ENCODE measurements at regions not wholly inside any gene's neighbourhood (a gene's known extent, or its start where the extent isn't known, plus 50 kb on each side); places are given as distances from the start of the nearest gene placed in this dataset.

DNA sequence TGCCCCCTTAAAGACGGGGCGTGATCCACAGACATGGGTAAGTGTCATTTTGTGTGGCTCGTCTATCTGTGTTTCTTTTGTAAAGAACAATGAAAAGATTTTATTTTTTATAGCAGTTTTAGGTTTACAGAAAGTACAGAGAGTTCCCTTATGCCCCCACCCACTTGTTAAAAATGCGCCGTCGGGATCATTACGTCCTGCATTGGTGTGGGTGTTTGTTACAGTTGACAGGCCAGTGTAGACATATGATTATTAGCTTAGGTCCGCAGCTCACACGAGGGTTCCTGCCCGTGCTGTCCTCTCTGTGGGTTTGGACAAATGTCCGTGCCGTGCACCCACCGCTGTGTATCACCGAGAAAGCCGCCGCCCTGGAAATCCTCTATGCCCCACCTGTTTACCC is 50.5 kb downstream of the RGS12 start:
- Histone ChIP-seq H3K36me3 (replicated peaks; ENCODE audit: insufficient read depth, low read length) (no peaks in the 10 kb centered on the region), H3K79me2 (ENCODE audit: low read length) (no peaks in the 10 kb centered on the region), H3K9me2 (replicated peaks; ENCODE audit: insufficient read depth, low read length) (no peaks in the 10 kb centered on the region), H3K27ac (ENCODE audit: low read length) (no peak overlapping the region), H3K27me3 (replicated peaks; ENCODE audit: insufficient read depth, low read length) (no peaks in the 10 kb centered on the region), H3K4me3 (ENCODE audit: low read length) (no peak overlapping the region), H3K4me1 (ENCODE audit: low read length) (no peaks in the 10 kb centered on the region), H3K9me3 (replicated peaks; ENCODE audit: insufficient read depth, low read length) (no peaks in the 10 kb centered on the region), H3K4me2 (ENCODE audit: low read depth, low read length) (no peak overlapping the region), H2AFZ (ENCODE audit: low read length) (no peak overlapping the region), H3K9ac (ENCODE audit: low read length) (no peak overlapping the region), H3F3A (ENCODE audit: insufficient read depth, low read length) (no peaks in the 10 kb centered on the region), H4K20me1 (ENCODE audit: insufficient read depth, low read length) (no peaks in the 10 kb centered on the region)
- no peak for TF ChIP-seq EZH2 (optimal IDR thresholded peaks at IDR 0.05; ENCODE audit: low read depth, low read length)
- TF ChIP-seq, protein P1, sequence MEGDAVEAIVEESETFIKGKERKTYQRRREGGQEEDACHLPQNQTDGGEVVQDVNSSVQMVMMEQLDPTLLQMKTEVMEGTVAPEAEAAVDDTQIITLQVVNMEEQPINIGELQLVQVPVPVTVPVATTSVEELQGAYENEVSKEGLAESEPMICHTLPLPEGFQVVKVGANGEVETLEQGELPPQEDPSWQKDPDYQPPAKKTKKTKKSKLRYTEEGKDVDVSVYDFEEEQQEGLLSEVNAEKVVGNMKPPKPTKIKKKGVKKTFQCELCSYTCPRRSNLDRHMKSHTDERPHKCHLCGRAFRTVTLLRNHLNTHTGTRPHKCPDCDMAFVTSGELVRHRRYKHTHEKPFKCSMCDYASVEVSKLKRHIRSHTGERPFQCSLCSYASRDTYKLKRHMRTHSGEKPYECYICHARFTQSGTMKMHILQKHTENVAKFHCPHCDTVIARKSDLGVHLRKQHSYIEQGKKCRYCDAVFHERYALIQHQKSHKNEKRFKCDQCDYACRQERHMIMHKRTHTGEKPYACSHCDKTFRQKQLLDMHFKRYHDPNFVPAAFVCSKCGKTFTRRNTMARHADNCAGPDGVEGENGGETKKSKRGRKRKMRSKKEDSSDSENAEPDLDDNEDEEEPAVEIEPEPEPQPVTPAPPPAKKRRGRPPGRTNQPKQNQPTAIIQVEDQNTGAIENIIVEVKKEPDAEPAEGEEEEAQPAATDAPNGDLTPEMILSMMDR (IDR thresholded peaks at IDR 0.05; ENCODE audit: low read length): no peak
- TF ChIP-seq EZH2phosphoT487 (IDR thresholded peaks at IDR 0.05; ENCODE audit: low read length): no peak
- no peak for DNase-seq

DNA sequence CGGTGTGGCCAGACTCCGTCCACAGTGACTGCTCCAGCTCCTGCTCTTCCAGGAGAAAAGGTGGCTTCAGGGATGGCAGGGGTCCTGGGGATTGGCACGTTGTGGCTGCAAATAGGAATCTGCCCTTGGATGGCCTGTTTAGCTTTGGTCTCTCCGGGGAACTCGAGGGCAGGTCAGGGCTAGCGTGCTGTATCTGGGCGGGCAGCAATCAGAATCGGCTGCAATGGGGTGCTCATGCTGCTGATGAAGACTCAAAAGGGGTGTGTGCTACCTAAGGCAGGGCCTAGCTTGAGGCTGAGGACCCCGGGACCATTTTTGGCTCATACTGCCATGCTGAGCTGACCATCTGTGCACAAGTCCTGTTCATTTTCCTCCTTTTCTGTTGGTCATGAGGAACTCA is 51.3 kb downstream of the RGS12 start:
- no peaks in the 10 kb centered on the region for H3K27me3 ChIP-seq (replicated peaks; ENCODE audit: insufficient read depth, low read length)
- H3K27ac ChIP-seq (ENCODE audit: low read length): no peak overlapping the region
- H3K9ac ChIP-seq (ENCODE audit: low read length): no peak overlapping the region
- H4K20me1 ChIP-seq (ENCODE audit: insufficient read depth, low read length): no peaks in the 10 kb centered on the region
- no peak overlapping the region for H3K4me2 ChIP-seq (ENCODE audit: low read depth, low read length)
- TF ChIP-seq, protein P1 (IDR thresholded peaks at IDR 0.05; ENCODE audit: low read length): no peak
- TF ChIP-seq EZH2 (optimal IDR thresholded peaks at IDR 0.05; ENCODE audit: low read depth, low read length): no peak
- TF ChIP-seq EZH2phosphoT487 (IDR thresholded peaks at IDR 0.05; ENCODE audit: low read length): no peak
- no peaks in the 10 kb centered on the region for H3K9me2 ChIP-seq (replicated peaks; ENCODE audit: insufficient read depth, low read length)
- no peaks in the 10 kb centered on the region for H3F3A ChIP-seq (ENCODE audit: insufficient read depth, low read length)
- DNase-seq: no peak
- no peaks in the 10 kb centered on the region for H3K79me2 ChIP-seq (ENCODE audit: low read length)
- no peaks in the 10 kb centered on the region for H3K9me3 ChIP-seq (replicated peaks; ENCODE audit: insufficient read depth, low read length)
- no peaks in the 10 kb centered on the region for H3K4me1 ChIP-seq (ENCODE audit: low read length)
- no peak overlapping the region for H3K4me3 ChIP-seq (ENCODE audit: low read length)
- H3K36me3 ChIP-seq (replicated peaks; ENCODE audit: insufficient read depth, low read length): no peaks in the 10 kb centered on the region
- no peak overlapping the region for H2AFZ ChIP-seq (ENCODE audit: low read length)

DNA sequence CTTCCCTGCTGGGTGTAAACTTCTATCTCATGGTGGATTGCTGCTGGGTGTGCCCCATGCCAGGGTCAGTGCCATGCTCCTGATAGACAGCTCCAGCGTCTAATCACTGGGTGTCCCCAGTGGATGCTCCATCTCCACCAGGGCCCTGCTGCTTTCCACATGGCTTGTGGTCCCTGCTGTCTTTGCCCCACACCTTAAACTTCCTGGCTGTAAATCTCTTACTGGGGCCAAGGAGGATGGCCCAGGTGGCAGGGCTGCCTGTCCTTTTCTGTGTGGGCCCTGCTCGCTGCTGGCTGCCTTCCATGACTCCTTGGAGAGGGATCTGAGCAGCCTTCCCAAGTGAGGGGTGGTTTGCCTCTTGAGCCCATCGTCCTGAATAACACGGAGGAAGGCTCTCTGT is 51.8 kb downstream of the RGS12 start:
- Histone ChIP-seq H3F3A (ENCODE audit: insufficient read depth, low read length) (no peaks in the 10 kb centered on the region), H3K27ac (ENCODE audit: low read length) (no peak overlapping the region), H4K20me1 (ENCODE audit: insufficient read depth, low read length) (no peaks in the 10 kb centered on the region), H3K27me3 (replicated peaks; ENCODE audit: insufficient read depth, low read length) (no peaks in the 10 kb centered on the region), H3K9me2 (replicated peaks; ENCODE audit: insufficient read depth, low read length) (no peaks in the 10 kb centered on the region), H3K4me1 (ENCODE audit: low read length) (no peaks in the 10 kb centered on the region), H3K4me3 (ENCODE audit: low read length) (no peak overlapping the region), H3K9me3 (replicated peaks; ENCODE audit: insufficient read depth, low read length) (no peaks in the 10 kb centered on the region), H3K36me3 (replicated peaks; ENCODE audit: insufficient read depth, low read length) (no peaks in the 10 kb centered on the region), H3K4me2 (ENCODE audit: low read depth, low read length) (no peak overlapping the region), H3K79me2 (ENCODE audit: low read length) (no peaks in the 10 kb centered on the region), H3K9ac (ENCODE audit: low read length) (no peak overlapping the region), H2AFZ (ENCODE audit: low read length) (no peak overlapping the region)
- no peak for TF ChIP-seq EZH2phosphoT487 (IDR thresholded peaks at IDR 0.05; ENCODE audit: low read length)
- TF ChIP-seq, protein P1 (IDR thresholded peaks at IDR 0.05; ENCODE audit: low read length): no peak
- TF ChIP-seq EZH2 (optimal IDR thresholded peaks at IDR 0.05; ENCODE audit: low read depth, low read length): no peak
- DNase-seq: no peak
